ENCODE measurements at regions not wholly inside any gene's neighbourhood (a gene's known extent, or its start where the extent isn't known, plus 50 kb on each side); places are given as distances from the start of the nearest gene placed in this dataset.

DNA sequence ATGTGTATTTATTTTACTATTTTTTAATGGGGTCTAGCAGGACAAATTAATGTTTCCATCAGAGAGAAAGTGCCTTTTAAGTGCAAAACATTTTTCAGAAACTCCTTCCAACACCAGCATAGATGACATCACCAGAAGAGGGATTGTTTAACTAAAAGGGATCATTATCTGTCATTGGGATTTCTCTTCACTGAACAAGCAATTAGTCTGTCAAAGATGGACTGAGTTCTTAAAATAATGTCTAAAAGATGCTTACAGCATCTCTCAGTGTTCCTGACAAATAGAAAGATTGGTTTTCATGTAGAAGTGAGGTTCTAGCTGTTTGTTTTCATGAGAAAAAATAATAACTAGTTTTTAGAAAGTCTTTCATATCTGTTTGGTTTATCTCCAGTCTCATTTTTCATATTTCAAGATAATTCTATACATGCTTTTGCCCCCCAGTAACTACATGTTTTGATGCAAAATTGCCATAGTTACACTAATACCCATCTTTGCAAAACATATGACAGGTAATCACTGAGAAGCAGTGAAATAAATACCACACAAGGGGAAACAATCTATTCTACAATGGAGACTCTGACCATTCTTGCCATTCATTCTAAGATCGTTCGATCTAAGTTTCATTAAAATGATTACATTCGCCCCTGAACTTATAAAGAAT lies 850.3 kb downstream of the GALC start:
- H3K27me3 ChIP-seq, result no peaks in the 10 kb centered on the region
- DNase-seq, result no peak
- 72% methylated on average over 3 of the region's 3 CpGs for WGBS (ENCODE audit: insufficient coverage, low coverage, low lambda C conversion rate, missing lambda C conversion rate)
- TF ChIP-seq CTCF (IDR thresholded peaks at IDR 0.05) (no peak), POLR2A (IDR thresholded peaks at IDR 0.05) (no peak)
- H3K36me3 ChIP-seq, result no peaks in the 10 kb centered on the region
- no peaks in the 10 kb centered on the region for H3K9me3 ChIP-seq
- H3K4me3 ChIP-seq, result no peak overlapping the region
- intact Hi-C loops (cut with DNase I), result no loop called here
- ATAC-seq, result no peak
- no peak overlapping the region for H3K27ac ChIP-seq
- no peaks in the 10 kb centered on the region for H3K4me1 ChIP-seq

DNA sequence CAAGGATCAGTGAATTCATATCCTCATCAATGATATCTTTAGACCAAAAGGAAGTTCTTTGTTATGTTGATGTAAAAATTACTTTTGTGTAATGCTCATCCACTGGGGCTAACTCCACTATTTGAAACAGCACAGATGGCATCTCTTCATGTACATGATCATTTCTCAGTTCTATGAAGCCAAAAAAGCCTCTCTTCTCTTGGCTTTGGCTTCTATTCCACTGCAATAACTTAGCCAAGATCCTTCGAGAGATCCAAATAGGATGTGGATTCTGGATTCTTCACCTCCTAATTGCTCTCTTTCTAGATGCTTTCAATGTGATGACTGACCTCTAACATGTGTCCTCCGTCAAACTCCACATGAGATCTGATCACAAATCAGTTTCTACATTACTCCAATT lies 851.2 kb downstream of the GALC start:
- no peak overlapping the region for H3K27ac ChIP-seq
- H3K4me1 ChIP-seq, result no peaks in the 10 kb centered on the region
- no peaks in the 10 kb centered on the region for H3K36me3 ChIP-seq
- intact Hi-C loops (cut with DNase I), result no loop called here
- no peaks in the 10 kb centered on the region for H3K9me3 ChIP-seq
- H3K4me3 ChIP-seq, result no peak overlapping the region
- 39% methylated on average over 2 of the region's 2 CpGs for WGBS (ENCODE audit: insufficient coverage, low coverage, low lambda C conversion rate, missing lambda C conversion rate)
- ATAC-seq (no peak), DNase-seq (no peak)
- no peaks in the 10 kb centered on the region for H3K27me3 ChIP-seq
- TF ChIP-seq CTCF (IDR thresholded peaks at IDR 0.05), result no peak
- TF ChIP-seq POLR2A (IDR thresholded peaks at IDR 0.05), result no peak

- no peaks in the 10 kb centered on the region for H3K36me3 ChIP-seq
- H3K4me3 ChIP-seq, result no peak overlapping the region
- no peaks in the 10 kb centered on the region for H3K27me3 ChIP-seq
- H3K27ac ChIP-seq, result no peak overlapping the region
- DNase-seq (no peak), ATAC-seq (no peak)
- 40% methylated on average over 2 of the region's 2 CpGs for WGBS (ENCODE audit: insufficient coverage, low coverage, low lambda C conversion rate, missing lambda C conversion rate)
- H3K9me3 ChIP-seq, result no peaks in the 10 kb centered on the region
- no peaks in the 10 kb centered on the region for H3K4me1 ChIP-seq
- TF ChIP-seq POLR2A (IDR thresholded peaks at IDR 0.05), result no peak
- TF ChIP-seq CTCF (IDR thresholded peaks at IDR 0.05), result no peak
- intact Hi-C loops (cut with DNase I), result no loop called here
Measured at GRCh38 chr14:87139299-87139698, 853.7 kb downstream of the GALC start.

DNA sequence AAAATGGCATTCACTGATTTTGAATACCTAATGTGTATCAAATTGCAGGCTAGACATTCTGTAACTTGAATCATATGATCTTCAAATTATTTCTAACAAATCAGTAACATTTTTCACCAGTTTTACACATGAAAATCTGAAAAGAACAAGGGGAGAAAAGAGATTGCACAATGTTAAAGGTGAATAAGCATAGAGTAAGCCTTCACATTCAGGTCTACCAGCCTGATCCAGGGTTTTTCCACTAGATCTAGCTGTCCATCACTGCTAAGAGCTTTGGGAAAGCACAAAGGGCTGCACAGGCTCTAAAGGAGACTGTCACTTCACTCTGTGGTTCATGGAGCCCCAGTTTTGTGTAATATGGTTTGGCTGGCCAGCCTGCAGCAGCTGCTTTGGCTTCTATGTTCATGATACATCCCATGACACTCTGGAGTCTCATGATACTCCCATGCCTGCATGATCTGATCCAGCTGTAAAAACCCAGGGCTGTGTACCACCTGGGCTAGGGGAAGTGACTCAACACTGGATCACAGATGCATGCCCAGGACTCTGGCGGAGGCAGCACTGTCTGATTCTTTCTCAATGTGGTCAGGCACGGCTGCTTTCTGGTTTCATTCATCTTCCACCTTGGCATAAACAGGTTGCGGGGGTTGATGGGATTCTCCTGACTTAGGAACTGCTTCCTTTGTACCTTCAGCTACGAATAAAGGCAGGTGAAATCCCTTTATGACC lies 859.7 kb downstream of the GALC start:
- no peak overlapping the region for H3K27ac ChIP-seq
- H3K4me1 ChIP-seq, result no peaks in the 10 kb centered on the region
- no peaks in the 10 kb centered on the region for H3K36me3 ChIP-seq
- ATAC-seq, result no peak
- intact Hi-C loops (cut with DNase I), result no loop called here
- no peaks in the 10 kb centered on the region for H3K27me3 ChIP-seq
- DNase-seq, result no peak
- TF ChIP-seq CTCF (IDR thresholded peaks at IDR 0.05), result no peak
- TF ChIP-seq POLR2A (IDR thresholded peaks at IDR 0.05), result no peak
- no peak overlapping the region for H3K4me3 ChIP-seq
- 34% methylated on average over 3 of the region's 4 CpGs for WGBS (ENCODE audit: insufficient coverage, low coverage, low lambda C conversion rate, missing lambda C conversion rate)
- H3K9me3 ChIP-seq, result no peaks in the 10 kb centered on the region

All from right lobe of liver (tissue), 6 donors.